ENCODE measurements at regions not wholly inside any gene's neighbourhood (a gene's known extent, or its start where the extent isn't known, plus 50 kb on each side); places are given as distances from the start of the nearest gene placed in this dataset.

- H3K4me1 Mint-ChIP-seq (ENCODE audit: low read depth) = no peaks in the 10 kb centered on the region
- no peak for DNase-seq (ENCODE audit: low spot score)
- TF ChIP-seq CTCF (IDR thresholded peaks at IDR 0.05) = no peak
- no peaks in the 10 kb centered on the region for H3K27me3 Mint-ChIP-seq (ENCODE audit: low read depth)
- no peak overlapping the region for H3K4me3 Mint-ChIP-seq (ENCODE audit: unreplicated experiment)
- H3K27ac Mint-ChIP-seq (ENCODE audit: unreplicated experiment) = no peak overlapping the region
- H3K9me3 Mint-ChIP-seq (ENCODE audit: low read depth) = no peaks in the 10 kb centered on the region
- H3K36me3 Mint-ChIP-seq (ENCODE audit: low read depth) = no peaks in the 10 kb centered on the region
These were observed 1068.0 kb upstream of the ALCAM start for GRCh38 chr3:104298662-104299061.

GRCh38 chr3:104316118-104316517, 1050.6 kb upstream of the ALCAM start:
- TF ChIP-seq CTCF (IDR thresholded peaks at IDR 0.05) = no peak
- Mint-ChIP-seq H3K27me3 (ENCODE audit: low read depth) (no peaks in the 10 kb centered on the region), H3K4me3 (ENCODE audit: unreplicated experiment) (no peak overlapping the region), H3K4me1 (ENCODE audit: low read depth) (peaks cover 3% of the 10 kb centered on the region), H3K36me3 (ENCODE audit: low read depth) (peaks cover 9% of the 10 kb centered on the region), H3K27ac (ENCODE audit: unreplicated experiment) (no peak overlapping the region), H3K9me3 (ENCODE audit: low read depth) (peaks cover 31% of the 10 kb centered on the region)
- no peak for DNase-seq (ENCODE audit: low spot score)

- no peak overlapping the region for H3K27ac Mint-ChIP-seq (ENCODE audit: unreplicated experiment)
- peaks cover 68% of the 10 kb centered on the region for H3K9me3 Mint-ChIP-seq (ENCODE audit: low read depth)
- H3K4me3 Mint-ChIP-seq (ENCODE audit: unreplicated experiment) = no peak overlapping the region
- TF ChIP-seq CTCF (IDR thresholded peaks at IDR 0.05) = no peak
- peak; percentile 51 for DNase-seq (ENCODE audit: low spot score)
- peaks cover 2% of the 10 kb centered on the region for H3K4me1 Mint-ChIP-seq (ENCODE audit: low read depth)
- H3K27me3 Mint-ChIP-seq (ENCODE audit: low read depth) = no peaks in the 10 kb centered on the region
- peaks cover 29% of the 10 kb centered on the region for H3K36me3 Mint-ChIP-seq (ENCODE audit: low read depth)
These were observed 1043.5 kb upstream of the ALCAM start for GRCh38 chr3:104323226-104323625.

GRCh38 chr3:104347291-104347690, 1019.4 kb upstream of the ALCAM start:
- no peak overlapping the region for H3K4me3 Mint-ChIP-seq (ENCODE audit: unreplicated experiment)
- peaks cover 8% of the 10 kb centered on the region for H3K4me1 Mint-ChIP-seq (ENCODE audit: low read depth)
- H3K27me3 Mint-ChIP-seq (ENCODE audit: low read depth) = no peaks in the 10 kb centered on the region
- no peak overlapping the region for H3K27ac Mint-ChIP-seq (ENCODE audit: unreplicated experiment)
- H3K9me3 Mint-ChIP-seq (ENCODE audit: low read depth) = no peaks in the 10 kb centered on the region
- DNase-seq (ENCODE audit: low spot score) = no peak
- H3K36me3 Mint-ChIP-seq (ENCODE audit: low read depth) = no peaks in the 10 kb centered on the region
- no peak for TF ChIP-seq CTCF (IDR thresholded peaks at IDR 0.05)

- no peaks in the 10 kb centered on the region for H3K27me3 Mint-ChIP-seq (ENCODE audit: low read depth)
- TF ChIP-seq CTCF (IDR thresholded peaks at IDR 0.05) = no peak
- no peaks in the 10 kb centered on the region for H3K9me3 Mint-ChIP-seq (ENCODE audit: low read depth)
- H3K36me3 Mint-ChIP-seq (ENCODE audit: low read depth) = no peaks in the 10 kb centered on the region
- H3K4me3 Mint-ChIP-seq (ENCODE audit: unreplicated experiment) = no peak overlapping the region
- DNase-seq (ENCODE audit: low spot score) = no peak
- H3K27ac Mint-ChIP-seq (ENCODE audit: unreplicated experiment) = no peak overlapping the region
- peaks cover 8% of the 10 kb centered on the region for H3K4me1 Mint-ChIP-seq (ENCODE audit: low read depth)
These were observed 1016.9 kb upstream of the ALCAM start for GRCh38 chr3:104349836-104350235.
